B cell (primary cell): ENCODE measurements at regions not wholly inside any gene's neighbourhood (a gene's known extent, or its start where the extent isn't known, plus 50 kb on each side); places are given as distances from the start of the nearest gene placed in this dataset.

Source experiments
- CTCF ChIP-seq: fragments of 200-600 bp; IDR thresholded peaks from one replicate; pipeline ENCODE4 v1.8.0; 2022; ENCODE audit warnings: antibody characterized with exemption, mild to moderate bottlenecking
- EZH2 ChIP-seq: IDR thresholded peaks from 2 replicates; pipeline ENCODE4 v1.6.1; 2012; ENCODE audit warnings: borderline replicate concordance, low read depth, mild to moderate bottlenecking, moderate library complexity, low read length; ENCODE audit not compliant: insufficient read depth, poor library complexity, severe bottlenecking

GRCh38 chr6:99022039-99022609 is 74.4 kb upstream of the FBXL4 start:
- no peak for TF ChIP-seq CTCF
- no peak for TF ChIP-seq EZH2
